ENCODE measurements at regions not wholly inside any gene's neighbourhood (a gene's known extent, or its start where the extent isn't known, plus 50 kb on each side); places are given as distances from the start of the nearest gene placed in this dataset.
"Not testable (repeated sequence)": the region's sequence is repeated elsewhere in the genome, so short reads cannot be mapped to it uniquely, and the experiment has no call there.

GRCh38 chr6:168929871-168930450 is 323.7 kb downstream of the THBS2 start:
- DNase-seq = no peak

DNA sequence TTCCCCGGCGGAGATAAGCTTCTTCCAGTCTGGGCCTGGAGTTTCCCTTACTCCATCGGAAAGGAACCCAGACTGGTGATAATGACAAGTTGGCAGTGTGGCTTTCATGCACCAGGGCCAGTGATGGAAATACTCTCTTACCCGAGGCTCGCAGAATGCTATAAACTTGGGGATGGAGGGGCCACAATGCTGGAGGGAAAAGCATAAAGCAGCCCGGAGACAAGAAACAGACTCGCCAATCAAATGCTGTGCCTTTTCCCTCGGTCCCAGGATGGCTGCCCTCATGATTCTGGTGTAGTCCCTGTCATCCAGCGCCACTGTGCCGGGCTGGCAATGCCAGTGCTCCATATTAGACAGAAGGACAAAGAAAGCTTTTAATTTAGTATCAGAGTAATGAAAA is 325.6 kb downstream of the THBS2 start:
- no peak for DNase-seq

GRCh38 chr6:168927026-168927425 is 326.6 kb downstream of the THBS2 start:
- no peak for DNase-seq

DNA sequence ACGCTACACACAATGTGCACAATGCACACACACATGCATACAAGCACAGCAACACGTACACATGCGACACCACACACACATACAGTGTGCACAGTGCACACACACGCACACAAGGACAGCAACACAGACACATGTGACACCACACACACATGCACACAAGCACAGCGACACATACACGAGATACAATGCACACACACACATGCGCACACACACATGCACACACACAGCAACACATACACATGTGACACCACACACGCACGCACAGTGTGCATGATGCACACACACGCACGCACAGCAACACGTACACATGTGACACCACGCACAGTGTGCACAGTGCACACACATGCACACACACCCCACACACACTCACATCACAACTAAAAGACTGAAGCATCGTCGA is 327.3 kb downstream of the THBS2 start:
- DNase-seq = no peak

- no peak for DNase-seq
Measured at GRCh38 chr6:168925671-168926070, 328.0 kb downstream of the THBS2 start.

GRCh38 chr6:168923171-168923570 is 330.5 kb downstream of the THBS2 start:
- DNase-seq = no peak

DNA sequence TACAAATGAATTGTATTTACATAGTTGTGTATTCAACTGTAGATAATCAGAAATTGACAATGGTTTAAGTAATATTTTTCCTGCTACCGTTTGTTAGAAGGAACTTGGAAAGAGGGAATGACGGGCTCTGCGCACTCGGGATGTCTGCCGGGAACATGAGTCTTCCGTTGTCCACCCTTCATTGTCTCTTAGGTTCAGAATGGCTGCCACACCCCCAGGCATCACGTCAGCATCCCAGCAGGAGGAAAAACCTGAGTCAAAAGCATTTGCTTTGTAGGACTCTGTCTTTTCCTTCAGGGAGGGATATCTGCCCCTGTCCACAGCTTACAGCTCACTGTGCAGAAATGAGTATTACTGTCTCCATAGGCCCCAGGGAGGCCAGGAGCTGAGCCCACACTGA is 331.2 kb downstream of the THBS2 start:
- DNase-seq = no peak

DNA sequence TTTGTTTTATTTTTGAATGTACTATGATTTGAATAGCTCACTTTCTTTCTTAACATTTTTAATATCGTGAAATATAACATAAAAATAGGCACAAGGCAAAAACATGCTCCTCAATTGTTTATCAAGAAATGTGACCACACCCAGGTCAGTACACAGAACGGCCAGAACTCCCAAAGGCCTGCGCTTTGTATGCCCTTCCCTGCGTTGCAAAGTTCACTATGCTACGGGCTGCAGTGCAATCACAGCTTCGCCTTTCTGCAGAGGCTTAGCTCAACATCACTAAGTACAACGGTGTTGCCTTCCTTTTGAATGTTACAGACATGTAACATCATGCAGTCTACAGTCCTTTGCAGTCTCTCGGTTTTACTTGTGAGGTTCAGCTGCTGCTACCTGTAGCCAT is 333.4 kb downstream of the THBS2 start:
- no peak for DNase-seq

DNA sequence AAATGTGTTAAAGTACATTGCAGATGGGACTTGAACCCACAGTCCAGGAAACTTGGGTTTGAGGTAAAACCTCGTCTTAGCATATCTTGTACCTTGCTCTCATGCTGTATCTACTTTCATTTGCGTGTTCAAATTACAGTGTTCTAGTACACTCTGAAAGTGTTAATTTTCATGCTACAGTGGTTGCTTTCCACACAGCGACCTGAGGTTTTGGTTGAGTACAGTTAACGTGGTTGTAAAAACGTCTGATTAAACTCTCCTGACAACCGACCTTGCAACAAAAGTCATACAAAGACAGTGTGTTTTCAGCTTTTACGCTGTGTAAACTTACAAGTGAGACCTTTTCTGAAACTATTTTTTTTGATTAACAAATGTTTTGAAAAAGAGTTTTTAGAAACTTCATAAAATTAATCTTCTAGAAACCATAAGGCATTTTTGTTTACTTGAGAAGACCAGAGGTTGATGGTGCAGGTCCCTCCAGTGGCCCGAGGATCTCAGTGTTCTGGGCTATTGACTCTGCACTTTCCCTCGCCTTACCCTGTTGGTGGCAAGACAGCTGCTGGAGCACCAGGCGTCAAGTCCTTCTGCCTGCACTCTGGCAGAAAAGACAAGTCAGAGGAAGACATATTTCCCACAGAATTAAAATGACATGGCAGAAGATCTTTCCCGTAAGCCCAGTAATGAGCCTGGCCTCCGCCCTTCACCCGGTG is 334.0 kb downstream of the THBS2 start:
- DNase-seq = no peak

GRCh38 chr6:168916576-168917211 is 337.0 kb downstream of the THBS2 start:
- no peak for DNase-seq

DNA sequence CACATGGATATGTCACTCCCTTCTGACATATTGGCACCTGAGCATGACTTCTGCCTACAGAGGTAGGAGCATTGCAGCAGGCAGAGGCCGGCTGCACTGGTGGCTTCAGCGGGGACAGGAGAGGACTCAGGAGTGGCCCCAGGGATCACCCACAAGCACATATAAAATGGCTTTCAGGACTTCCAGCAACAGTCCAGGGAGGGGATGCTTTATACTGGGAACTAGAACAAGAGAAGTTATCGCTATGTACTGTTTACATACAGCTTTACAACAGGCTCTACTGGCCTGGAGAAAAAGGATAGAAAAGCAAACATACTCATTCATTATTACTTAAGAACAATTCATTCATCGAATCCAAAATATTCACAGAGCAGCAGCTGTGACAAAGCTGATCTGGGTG is 337.8 kb downstream of the THBS2 start:
- no peak for DNase-seq

GRCh38 chr6:168915242-168915641 is 338.4 kb downstream of the THBS2 start:
- no peak for DNase-seq

- no peak for DNase-seq
Measured at GRCh38 chr6:168913866-168914469, 339.7 kb downstream of the THBS2 start.

DNA sequence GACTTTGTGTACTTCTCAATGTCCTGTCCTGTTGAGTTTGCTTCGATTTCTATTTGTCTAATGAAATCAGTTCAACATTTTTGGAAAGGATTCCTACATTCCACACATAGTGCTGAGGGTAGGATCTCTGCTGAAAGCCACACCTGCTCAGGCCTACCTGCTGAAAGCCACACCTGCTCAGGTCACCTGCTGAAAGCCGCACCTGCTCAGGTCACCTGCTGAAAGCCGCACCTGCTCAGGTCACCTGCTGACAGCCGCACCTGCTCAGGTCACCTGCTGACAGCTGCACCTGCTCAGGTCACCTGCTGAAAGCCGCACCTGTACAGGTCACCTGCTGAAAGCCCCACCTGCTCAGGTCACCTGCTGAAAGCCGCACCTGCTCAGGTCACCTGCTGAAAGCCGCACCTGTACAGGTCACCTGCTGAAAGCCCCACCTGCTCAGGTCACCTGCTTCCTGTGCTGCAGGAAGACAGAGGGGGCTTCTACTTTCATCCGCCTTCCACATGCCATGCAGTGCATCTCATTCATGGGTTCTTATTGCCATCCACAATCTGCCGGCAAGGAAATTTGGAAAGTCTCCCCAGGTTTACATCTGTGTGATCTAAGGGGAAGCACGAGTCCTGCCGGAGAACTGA is 340.3 kb downstream of the THBS2 start:
- DNase-seq = not testable (repeated sequence)

DNA sequence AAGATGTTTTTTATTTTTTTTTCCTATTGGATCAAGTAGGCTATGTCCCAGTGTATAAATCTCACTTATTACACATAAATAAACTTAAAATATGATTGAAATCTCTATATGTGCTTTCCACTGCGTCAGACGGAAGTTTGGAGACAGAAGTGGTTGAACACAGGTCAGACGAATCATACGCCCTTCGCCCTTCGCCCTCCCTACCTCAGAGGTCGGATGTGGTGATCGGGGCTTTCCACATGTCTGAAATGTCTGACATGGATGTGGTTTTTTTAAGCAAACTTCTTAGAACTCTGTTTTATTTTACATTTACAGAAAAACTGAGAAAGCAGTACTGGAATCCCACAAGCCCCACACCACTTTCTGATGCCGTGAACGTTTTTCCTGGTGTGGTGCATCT is 344.4 kb downstream of the THBS2 start:
- DNase-seq = no peak

DNA sequence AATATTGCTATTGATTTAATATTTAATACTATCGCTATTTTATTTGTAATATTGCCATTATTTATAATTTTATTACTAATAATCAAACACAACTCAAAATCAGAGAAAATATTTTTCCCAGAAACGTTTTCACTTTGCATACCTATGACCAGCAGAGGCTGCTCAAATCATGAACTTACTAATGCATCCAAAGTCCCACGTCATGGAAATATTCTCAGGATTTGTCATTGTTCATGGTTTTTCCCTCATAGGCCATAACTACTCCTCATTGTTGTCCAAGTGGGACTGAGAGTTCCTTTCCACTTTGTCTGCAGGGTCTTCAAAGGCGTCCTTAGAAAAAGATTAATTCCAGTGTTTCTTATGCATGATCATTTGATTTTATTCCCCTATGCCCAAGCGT is 344.8 kb downstream of the THBS2 start:
- DNase-seq = no peak

DNA sequence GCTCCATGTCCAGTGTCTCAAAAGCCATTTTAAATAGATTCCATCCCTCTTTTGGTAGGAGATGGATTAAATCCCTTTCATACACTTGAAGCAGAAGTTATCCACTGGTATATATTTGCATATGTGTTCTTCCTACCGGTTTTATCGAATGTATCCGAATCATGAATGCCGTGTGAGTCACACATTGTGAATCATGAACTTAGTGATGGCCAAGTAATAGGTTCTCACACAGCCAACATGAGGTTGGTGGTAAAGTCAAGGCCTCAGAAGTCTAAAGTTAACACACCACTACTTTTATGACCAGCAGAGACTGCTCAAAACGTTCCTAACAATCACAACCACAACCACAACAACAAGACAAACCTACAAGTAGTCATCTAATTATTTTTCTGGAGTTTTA is 345.5 kb downstream of the THBS2 start:
- DNase-seq = no peak

DNA sequence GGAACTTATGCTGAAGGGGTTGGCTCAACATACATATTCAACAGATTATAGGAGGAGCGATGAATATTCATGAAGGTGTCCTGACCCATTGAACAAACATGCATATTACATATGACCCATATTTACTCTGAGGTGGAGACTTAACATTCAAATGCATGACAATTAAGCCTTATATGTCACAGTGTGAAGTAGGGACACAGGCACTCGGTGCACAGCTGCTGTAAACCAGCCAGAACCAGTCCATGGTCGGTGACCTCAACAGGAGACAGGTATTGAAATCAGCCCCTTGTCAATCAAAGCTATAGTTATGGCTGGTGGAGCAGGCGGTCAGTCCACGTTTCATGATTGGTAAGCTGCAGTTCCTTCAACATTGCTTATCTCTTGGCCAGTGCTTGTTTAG is 347.3 kb downstream of the THBS2 start:
- no peak for DNase-seq

- no peak for DNase-seq
Measured at GRCh38 chr6:168905451-168906090, 348.1 kb downstream of the THBS2 start.

DNA sequence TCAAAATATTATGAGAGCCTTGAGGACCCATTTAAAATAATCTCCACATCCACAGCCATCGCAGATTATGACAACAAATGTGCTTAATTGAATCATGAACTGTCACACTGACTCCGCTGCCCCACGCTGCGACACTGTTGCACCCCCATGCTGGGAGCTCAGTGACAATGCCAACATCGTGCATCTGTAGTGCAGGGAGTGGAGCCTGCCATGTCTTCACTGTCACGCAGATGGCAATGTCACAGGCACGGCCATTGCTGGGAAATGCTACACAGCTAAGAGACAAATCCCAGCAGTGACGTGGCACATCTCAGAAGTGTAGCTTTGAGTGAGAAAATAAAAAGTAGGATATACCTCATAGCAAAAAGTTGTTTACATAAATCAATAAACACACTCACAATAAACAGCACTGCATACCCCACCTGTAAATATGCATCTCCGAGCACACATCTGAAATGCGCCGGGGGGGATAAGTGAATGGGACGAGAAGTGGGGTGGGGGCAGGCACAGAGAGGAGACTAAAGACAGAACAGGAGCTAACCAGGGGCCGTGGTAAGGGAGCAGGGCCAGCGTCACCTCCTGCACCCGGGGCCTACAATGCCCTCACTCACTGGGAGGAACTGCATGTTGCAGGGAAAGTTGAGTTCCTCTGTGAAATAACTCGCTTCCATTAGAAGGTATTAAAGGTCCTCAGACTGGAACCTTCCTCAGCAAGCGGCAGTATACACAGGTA is 349.9 kb downstream of the THBS2 start:
- no peak for DNase-seq

DNA sequence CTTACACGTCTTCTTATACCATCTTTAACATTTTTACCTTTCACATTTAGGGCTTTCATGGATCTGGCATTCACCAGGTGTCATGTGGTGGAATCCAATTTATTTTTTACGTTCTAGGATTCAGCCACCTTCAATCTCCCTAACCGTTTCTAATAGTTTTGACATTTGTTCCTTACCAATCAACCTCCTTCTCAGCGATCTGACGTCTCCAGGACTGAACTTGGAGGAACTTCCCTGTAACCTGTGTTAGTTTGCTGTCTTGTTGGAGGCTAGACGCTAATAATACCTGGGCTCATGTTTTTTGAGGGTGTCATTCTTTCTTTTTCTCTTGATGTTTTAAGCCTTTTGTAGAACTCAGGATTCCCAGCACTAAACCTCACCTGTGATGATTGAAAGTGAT is 351.6 kb downstream of the THBS2 start:
- no peak for DNase-seq

DNA sequence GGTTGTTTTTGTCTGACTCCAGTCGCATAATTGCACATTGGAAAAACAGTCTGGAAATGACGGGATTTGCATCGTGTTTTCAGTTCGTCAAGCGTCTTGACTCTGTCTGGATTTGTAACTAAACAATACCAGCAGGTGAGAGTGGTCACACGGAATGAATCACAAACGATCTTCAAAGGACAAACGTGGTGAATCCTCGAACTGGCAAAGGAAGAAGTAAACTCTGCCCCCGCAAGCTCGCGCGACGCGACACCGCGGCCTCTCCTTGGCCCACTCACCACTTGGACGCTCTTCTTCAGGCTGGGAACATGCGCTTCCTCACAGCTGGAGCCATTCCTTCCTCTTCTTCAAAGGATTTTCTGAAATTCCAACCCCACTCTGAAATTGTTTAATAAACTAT is 352.6 kb downstream of the THBS2 start:
- no peak for DNase-seq

All from stimulated activated naive CD4-positive, alpha-beta T cell (primary cell).